HCT116 (cell line): ENCODE measurements at regions not wholly inside any gene's neighbourhood (a gene's known extent, or its start where the extent isn't known, plus 50 kb on each side); places are given as distances from the start of the nearest gene placed in this dataset.

Experiments used
- ATAC-seq: fragments of 200-7000 bp; cut with Tn5 transposase; 2 replicates; pipeline ENCODE4 v1.9.1; 2020; ENCODE audit warnings: mild to moderate bottlenecking, moderate library complexity
- BruUV-seq: library from RNA; stranded (reverse); fragments of 400-500 nt; replicated peaks from 2 replicates; lab custom pipeline; 2021; lab: Mats Ljungman, UMichigan
- CTCF ChIA-PET: fragments of 300-600 bp; sonication (Branson Sonifier 250); formaldehyde crosslinking; loops from one replicate; lab custom pipeline; 2021; ENCODE audit warnings: antibody characterized with exemption; lab: Charles Lee
- POLR2A ChIA-PET: fragments of 300-600, 350-600 bp; sonication (Branson Sonifier 250); formaldehyde crosslinking; loops from one replicate; lab custom pipeline; 2021; ENCODE audit warnings: antibody characterized with exemption; lab: Charles Lee
- RAD21 ChIA-PET, 2 experiments: fragments of 300-600 bp; sonication (Branson Sonifier 250); formaldehyde crosslinking; loops; one replicate each; lab custom pipeline; 2023; ENCODE audit warnings: low total read pairs in 2 of 2; ENCODE audit not compliant: uncharacterized antibody in 2 of 2, unreplicated experiment in 2 of 2, low non-redundant PET in 1 of 2; lab: Charles Lee
- DNase-seq: peaks from one replicate; pipeline ENCODE4 v3.0.0-alpha.2; 2010; ENCODE audit warnings: low read depth, low spot score
- H2AFZ ChIP-seq: fragments of 200-600 bp; shearing (Covaris generic), sonication (generic); 2 replicates; pipeline ENCODE4 v1.6.1; 2017; ENCODE audit warnings: low read depth, mixed run types, mixed read lengths, antibody characterized with exemption, low read length; ENCODE audit not compliant: poor library complexity, severe bottlenecking
- H3K27ac ChIP-seq: 2 replicates; pipeline ENCODE4 v1.5.1; 2012; ENCODE audit warnings: low read depth, low read length
- H3K27me3 ChIP-seq: fragments of 200-600 bp; sonication (generic); 2 replicates; pipeline ENCODE4 v1.6.1; 2016; ENCODE audit warnings: mixed run types, low read length, mixed read lengths; ENCODE audit not compliant: insufficient read depth
- H3K36me3 ChIP-seq, 2 experiments: fragments of 200-500 bp in 1 of 2; fragments of 200-600 bp in 1 of 2; sonication (Bioruptor generic) in 1 of 2; sonication (generic) in 1 of 2; 2 replicates each; pipeline versions ENCODE4 v1.5.1 to v1.6.1; 2014 to 2016; ENCODE audit warnings: low read length in 2 of 2, inconsistent platforms in 1 of 2, mixed read lengths in 1 of 2, mixed run types in 1 of 2; ENCODE audit not compliant: insufficient read depth in 2 of 2, control insufficient read depth in 1 of 2
- H3K4me1 ChIP-seq, 2 experiments: fragments of 200-600 bp in 1 of 2; sonication (generic) in 1 of 2; 2 replicates each; pipeline versions ENCODE4 v1.5.1 to v1.6.1; 2012 to 2017; ENCODE audit warnings: low read length in 2 of 2, inconsistent platforms in 1 of 2, mild to moderate bottlenecking in 1 of 2, mixed read lengths in 1 of 2, mixed run types in 1 of 2, moderate library complexity in 1 of 2; ENCODE audit not compliant: insufficient read depth in 2 of 2, control insufficient read depth in 1 of 2
- H3K4me2 ChIP-seq: fragments of 200-600 bp; sonication (generic); 2 replicates; pipeline ENCODE4 v1.6.1; 2017; ENCODE audit warnings: mixed run types, low read length, mixed read lengths
- H3K4me3 ChIP-seq, 2 experiments: fragments of 200-600 bp in 1 of 2; sonication (generic) in 1 of 2; replicated peaks in 1 of 2; 2 replicates each; pipeline ENCODE4 v1.5.1; 2011 to 2016; ENCODE audit warnings: low read length in 2 of 2, control low read depth in 1 of 2, low read depth in 1 of 2, mild to moderate bottlenecking in 1 of 2, mixed read lengths in 1 of 2, mixed run types in 1 of 2
- H3K79me2 ChIP-seq: fragments of 200-600 bp; sonication (generic); 2 replicates; pipeline ENCODE4 v1.6.1; 2017; ENCODE audit warnings: mild to moderate bottlenecking, mixed run types, low read length, moderate library complexity, mixed read lengths; ENCODE audit not compliant: insufficient read depth
- H3K9ac ChIP-seq: fragments of 200-600 bp; sonication (generic); 2 replicates; pipeline ENCODE4 v1.6.1; 2016; ENCODE audit warnings: low read length, mixed read lengths
- H3K9me2 ChIP-seq: fragments of 200-600 bp; sonication (generic), shearing (Covaris generic); 2 replicates; pipeline ENCODE4 v1.6.1; 2017; ENCODE audit warnings: mixed run types, mild to moderate bottlenecking, moderate library complexity; ENCODE audit not compliant: insufficient read depth
- H3K9me3 ChIP-seq, 2 experiments: fragments of 200-500 bp in 1 of 2; fragments of 200-600 bp in 1 of 2; sonication (Bioruptor generic) in 1 of 2; sonication (generic) in 1 of 2; 2 replicates each; pipeline ENCODE4 v1.6.1; 2014 to 2017; ENCODE audit warnings: low read length in 2 of 2, mixed read lengths in 2 of 2, inconsistent platforms in 1 of 2, low read depth in 1 of 2, mild to moderate bottlenecking in 1 of 2, mixed run types in 1 of 2, moderate library complexity in 1 of 2; ENCODE audit not compliant: control insufficient read depth in 1 of 2, insufficient read depth in 1 of 2
- H4K20me1 ChIP-seq: fragments of 200-600 bp; sonication (generic), shearing (Covaris generic); 2 replicates; pipeline ENCODE4 v1.6.1; 2017; ENCODE audit warnings: mixed run types, mild to moderate bottlenecking, moderate library complexity; ENCODE audit not compliant: insufficient read depth
- ATF3 ChIP-seq: IDR thresholded peaks from 2 replicates; pipeline ENCODE4 v1.6.1; 2012
- CBX3 ChIP-seq: IDR thresholded peaks from 2 replicates; pipeline ENCODE4 v1.6.1; 2012; ENCODE audit warnings: low read depth
- CEBPB ChIP-seq: IDR thresholded peaks from 2 replicates; pipeline ENCODE4 v1.6.1; 2012; ENCODE audit warnings: low read depth
- CTCF ChIP-seq, 3 experiments: fragments of 200-600 bp in 1 of 3; sonication (generic) in 1 of 3; IDR thresholded peaks in 2 of 3; conservative IDR thresholded peaks in 1 of 3; 2 replicates each; pipeline ENCODE4 v1.5.1; 2012 to 2017; ENCODE audit warnings: low read depth in 2 of 3, low read length in 2 of 3, antibody characterized with exemption in 1 of 3, borderline replicate concordance in 1 of 3, control low read depth in 1 of 3, mild to moderate bottlenecking in 1 of 3, mixed read lengths in 1 of 3, mixed run types in 1 of 3, moderate library complexity in 1 of 3; ENCODE audit not compliant: insufficient read depth in 1 of 3
- EGR1 ChIP-seq: IDR thresholded peaks from 2 replicates; pipeline ENCODE4 v1.6.1; 2012; ENCODE audit warnings: low read depth
- ELF1 ChIP-seq: IDR thresholded peaks from 2 replicates; pipeline ENCODE4 v1.6.1; 2012; ENCODE audit warnings: low read depth, borderline replicate concordance
- EZH2 ChIP-seq: fragments of 200-600 bp; sonication (generic); IDR thresholded peaks from 2 replicates; pipeline ENCODE4 v1.6.1; 2017; ENCODE audit warnings: antibody characterized with exemption, mixed run types
- EZH2phosphoT487 ChIP-seq: fragments of 200-600 bp; IDR thresholded peaks from 2 replicates; pipeline ENCODE4 v1.6.1; 2018; ENCODE audit warnings: antibody characterized with exemption, borderline replicate concordance
- JUND ChIP-seq: IDR thresholded peaks from 2 replicates; pipeline ENCODE4 v1.6.1; 2012
- MAX ChIP-seq: IDR thresholded peaks from 2 replicates; pipeline ENCODE4 v1.6.1; 2012
- POLR2A ChIP-seq: IDR thresholded peaks from 2 replicates; pipeline ENCODE4 v1.7.0; 2011; ENCODE audit warnings: borderline replicate concordance; ENCODE audit not compliant: insufficient read depth, insufficient read length; ENCODE audit errors: extremely low read depth
- POLR2AphosphoS5 ChIP-seq: IDR thresholded peaks from 2 replicates; pipeline ENCODE4 v1.6.1; 2011; ENCODE audit warnings: mild to moderate bottlenecking, low read depth, low read length, moderate library complexity
- RAD21 ChIP-seq: IDR thresholded peaks from 2 replicates; pipeline ENCODE4 v1.6.1; 2012; ENCODE audit warnings: low read depth, mild to moderate bottlenecking
- REST ChIP-seq: IDR thresholded peaks from 2 replicates; pipeline ENCODE4 v1.6.1; 2012; ENCODE audit warnings: low read depth
- SP1 ChIP-seq: IDR thresholded peaks from 2 replicates; pipeline ENCODE4 v1.6.1; 2012; ENCODE audit warnings: low read depth
- TCF7L2 ChIP-seq: IDR thresholded peaks from 2 replicates; pipeline ENCODE4 v1.7.0; 2011; ENCODE audit warnings: borderline replicate concordance, inconsistent platforms; ENCODE audit not compliant: insufficient read depth, insufficient read length; ENCODE audit errors: extremely low read depth
- YY1 ChIP-seq: IDR thresholded peaks from 2 replicates; pipeline ENCODE4 v1.6.1; 2011; ENCODE audit warnings: low read length, low read depth, moderate library complexity, mild to moderate bottlenecking; ENCODE audit not compliant: insufficient replicate concordance; ENCODE audit errors: extremely low read depth
- ZFX ChIP-seq: fragments of 450-650 bp; IDR thresholded peaks from 2 replicates; pipeline ENCODE4 v1.6.1; 2017
- ZNF274 ChIP-seq: fragments of 200-500 bp; sonication (Bioruptor generic); IDR thresholded peaks from 2 replicates; pipeline ENCODE4 v1.6.1; 2014; ENCODE audit warnings: mild to moderate bottlenecking, low read depth, low read length, inconsistent platforms
- intact Hi-C: fragments of 100-400 bp; cut with micrococcal nuclease; formaldehyde crosslinking; loops from 2 replicates; pipeline ENCODE4 v1.10.0; 2022

GRCh38 chr12:114491916-114492315, 86.0 kb upstream of the TBX5 start:
- CTCF ChIA-PET, result no interaction called here
- BruUV-seq, result no TSS peak

More at GRCh38 chr12:114491916-114492315, 86.0 kb upstream of the TBX5 start:
- no peaks in the 10 kb centered on the region for H3K9me3 ChIP-seq
- POLR2A ChIA-PET, result no interaction called here
- no peak overlapping the region for H3K27ac ChIP-seq
- no peak for ATAC-seq
- TF ChIP-seq YY1, result no peak
- TF ChIP-seq JUND, result no peak
- TF ChIP-seq CTCF (IDR thresholded peaks at IDR 0.05 in 2 of 3, conservative IDR thresholded peaks at IDR 0.05 in 1 of 3; ENCODE audit: borderline replicate concordance in 1 of 3, insufficient read depth in 1 of 3, low read depth in 2 of 3, low read length in 2 of 3), result no peak
- no peak for TF ChIP-seq ZNF274
- TF ChIP-seq EZH2phosphoT487, result no peak
- TF ChIP-seq EGR1, result no peak
- TF ChIP-seq RAD21, result no peak
- no peak for TF ChIP-seq REST
- TF ChIP-seq POLR2AphosphoS5, result no peak
- no peak for TF ChIP-seq CEBPB
- no peak for TF ChIP-seq ZFX
- no peak for TF ChIP-seq EZH2
- TF ChIP-seq CBX3, result no peak
- TF ChIP-seq ATF3, result no peak
- TF ChIP-seq TCF7L2, result no peak
- no peak for TF ChIP-seq POLR2A
- no peak for TF ChIP-seq SP1
- no peak for TF ChIP-seq ELF1
- no peak for TF ChIP-seq MAX
- no peak for DNase-seq
- no peak overlapping the region for H2AFZ ChIP-seq
- peaks cover 46% of the 10 kb centered on the region for H3K27me3 ChIP-seq
- no peaks in the 10 kb centered on the region for H3K36me3 ChIP-seq
- RAD21 ChIA-PET, result no interaction called here
- intact Hi-C loops, result no loop called here
- no peaks in the 10 kb centered on the region for H3K79me2 ChIP-seq
- no peak overlapping the region for H3K9ac ChIP-seq
- no peaks in the 10 kb centered on the region for H3K4me1 ChIP-seq
- H3K9me2 ChIP-seq, result no peaks in the 10 kb centered on the region
- H3K4me2 ChIP-seq, result no peak overlapping the region
- H4K20me1 ChIP-seq, result no peaks in the 10 kb centered on the region
- no peak overlapping the region for H3K4me3 ChIP-seq
